Nephron (organoid): ENCODE measurements at regions not wholly inside any gene's neighbourhood (a gene's known extent, or its start where the extent isn't known, plus 50 kb on each side); places are given as distances from the start of the nearest gene placed in this dataset.

Experiments
- H3K27ac Mint-ChIP-seq, 3 experiments: 2 replicates each; pipeline ENCODE4 v1.8.0; 2020; ENCODE audit warnings: mixed read lengths in 3 of 3, mild to moderate bottlenecking in 2 of 3, moderate library complexity in 1 of 3
- H3K27me3 Mint-ChIP-seq: 2 replicates; pipeline ENCODE4 v1.8.0; 2021; ENCODE audit warnings: low read depth, mild to moderate bottlenecking, moderate library complexity, mixed read lengths
- H3K36me3 Mint-ChIP-seq: 2 replicates; pipeline ENCODE4 v1.8.0; 2020; ENCODE audit warnings: low read depth, mixed read lengths
- H3K4me1 Mint-ChIP-seq: 2 replicates; pipeline ENCODE4 v1.8.0; 2020; ENCODE audit warnings: mixed read lengths
- H3K4me3 Mint-ChIP-seq, 3 experiments: 2 replicates each; pipeline ENCODE4 v1.8.0; 2020; ENCODE audit warnings: mild to moderate bottlenecking in 3 of 3, mixed read lengths in 3 of 3, moderate library complexity in 2 of 3
- H3K9me3 Mint-ChIP-seq: 2 replicates; pipeline ENCODE4 v1.8.0; 2020; ENCODE audit warnings: mixed read lengths
- TF ChIP-seq, protein P1 (sequence below), 3 experiments: fragments of 200-600 bp; sonication (generic); IDR thresholded peaks; one replicate each; pipeline ENCODE4 v1.5.0; 2021; ENCODE audit warnings: antibody characterized with exemption in 3 of 3; ENCODE audit not compliant: unreplicated experiment in 3 of 3

DNA sequence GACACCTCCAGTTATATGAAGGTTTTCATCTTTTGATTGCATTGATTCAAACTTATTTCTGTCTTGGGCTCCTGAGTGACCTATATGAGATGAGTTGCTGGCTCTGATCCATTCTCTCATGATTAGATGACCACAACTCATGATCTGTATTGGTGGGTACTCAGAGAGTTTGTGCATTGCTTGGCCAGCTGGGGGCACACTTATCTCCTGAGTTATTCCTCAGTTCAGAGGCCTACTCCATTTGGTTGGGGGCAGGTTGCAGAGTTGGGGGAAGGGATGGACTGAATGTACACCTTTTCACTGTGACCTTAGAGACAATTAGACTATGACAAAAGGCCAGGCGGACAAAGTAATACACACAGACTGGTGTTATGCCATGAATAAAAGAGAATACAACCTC lies 166.2 kb upstream of the SEMA6D start:
- Mint-ChIP-seq H3K9me3 (no peaks in the 10 kb centered on the region), H3K27me3 (no peaks in the 10 kb centered on the region), H3K4me1 (peaks cover 14% of the 10 kb centered on the region), H3K27ac (no peak overlapping the region), H3K4me3 (no peak overlapping the region), H3K36me3 (no peaks in the 10 kb centered on the region)
- TF ChIP-seq, protein P1, sequence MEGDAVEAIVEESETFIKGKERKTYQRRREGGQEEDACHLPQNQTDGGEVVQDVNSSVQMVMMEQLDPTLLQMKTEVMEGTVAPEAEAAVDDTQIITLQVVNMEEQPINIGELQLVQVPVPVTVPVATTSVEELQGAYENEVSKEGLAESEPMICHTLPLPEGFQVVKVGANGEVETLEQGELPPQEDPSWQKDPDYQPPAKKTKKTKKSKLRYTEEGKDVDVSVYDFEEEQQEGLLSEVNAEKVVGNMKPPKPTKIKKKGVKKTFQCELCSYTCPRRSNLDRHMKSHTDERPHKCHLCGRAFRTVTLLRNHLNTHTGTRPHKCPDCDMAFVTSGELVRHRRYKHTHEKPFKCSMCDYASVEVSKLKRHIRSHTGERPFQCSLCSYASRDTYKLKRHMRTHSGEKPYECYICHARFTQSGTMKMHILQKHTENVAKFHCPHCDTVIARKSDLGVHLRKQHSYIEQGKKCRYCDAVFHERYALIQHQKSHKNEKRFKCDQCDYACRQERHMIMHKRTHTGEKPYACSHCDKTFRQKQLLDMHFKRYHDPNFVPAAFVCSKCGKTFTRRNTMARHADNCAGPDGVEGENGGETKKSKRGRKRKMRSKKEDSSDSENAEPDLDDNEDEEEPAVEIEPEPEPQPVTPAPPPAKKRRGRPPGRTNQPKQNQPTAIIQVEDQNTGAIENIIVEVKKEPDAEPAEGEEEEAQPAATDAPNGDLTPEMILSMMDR (IDR thresholded peaks at IDR 0.05; ENCODE audit: unreplicated experiment in 3 of 3): peak in 1 of 3 experiments; percentile 10

DNA sequence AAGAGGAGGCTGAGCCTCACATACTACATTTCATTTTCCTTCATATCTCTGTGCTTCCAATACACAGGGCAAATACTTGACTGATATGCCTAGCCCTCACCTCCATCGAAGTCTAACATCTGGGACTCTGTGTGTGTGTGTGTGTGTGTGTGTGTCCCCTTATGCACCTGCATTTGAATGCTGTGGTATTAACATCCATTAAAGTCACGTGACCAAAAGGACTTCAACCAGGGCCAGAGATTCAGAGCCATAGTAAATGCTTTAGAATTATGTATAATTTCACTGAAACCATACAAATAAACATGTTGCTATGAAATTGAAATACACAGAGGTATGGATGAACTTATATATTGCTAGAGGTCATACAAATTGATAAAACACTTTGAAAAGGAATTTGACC lies 165.8 kb upstream of the SEMA6D start:
- Mint-ChIP-seq H3K9me3 (no peaks in the 10 kb centered on the region), H3K27me3 (no peaks in the 10 kb centered on the region)

DNA sequence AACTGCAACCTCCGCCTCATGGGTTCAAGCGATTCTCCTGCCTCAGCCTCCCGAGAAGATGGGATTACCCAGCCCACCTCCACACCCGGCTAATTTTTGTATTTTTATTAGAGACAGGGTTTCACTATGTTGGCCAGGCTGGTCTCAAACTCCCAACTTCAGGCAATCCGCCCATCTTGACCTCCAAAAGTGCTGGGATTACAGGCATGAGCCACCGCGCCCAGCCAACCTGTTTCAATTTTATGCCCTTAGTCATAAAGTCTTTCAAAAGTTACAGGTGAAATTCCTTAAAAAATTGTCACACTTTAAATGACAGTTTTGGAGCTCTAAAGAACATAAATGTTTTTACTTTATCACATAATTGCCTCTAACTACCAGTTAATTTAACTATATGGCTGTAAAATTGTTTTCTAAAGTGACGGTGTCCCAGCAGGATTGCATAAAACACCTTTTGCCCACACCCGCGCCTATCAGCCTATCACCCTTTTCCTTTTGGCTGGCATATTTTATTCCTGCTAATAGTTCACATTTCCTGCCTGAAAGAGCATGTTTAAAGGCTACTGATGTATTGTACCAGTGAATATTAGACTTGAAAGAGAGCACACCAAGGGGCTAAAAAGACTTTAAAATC lies 164.2 kb upstream of the SEMA6D start:
- Mint-ChIP-seq H3K27me3 (no peaks in the 10 kb centered on the region), H3K4me1 (peaks cover 6% of the 10 kb centered on the region), H3K27ac (no peak overlapping the region), H3K36me3 (no peaks in the 10 kb centered on the region), H3K9me3 (no peaks in the 10 kb centered on the region), H3K4me3 (no peak overlapping the region)
- TF ChIP-seq, protein P1 (IDR thresholded peaks at IDR 0.05; ENCODE audit: unreplicated experiment in 3 of 3): no peak

More for the DNA sequence above, 165.8 kb upstream of the SEMA6D start:
- TF ChIP-seq, protein P1 (IDR thresholded peaks at IDR 0.05; ENCODE audit: unreplicated experiment in 3 of 3): no peak
- no peaks in the 10 kb centered on the region for H3K36me3 Mint-ChIP-seq
- peaks cover 14% of the 10 kb centered on the region for H3K4me1 Mint-ChIP-seq
- no peak overlapping the region for H3K4me3 Mint-ChIP-seq
- no peak overlapping the region for H3K27ac Mint-ChIP-seq

DNA sequence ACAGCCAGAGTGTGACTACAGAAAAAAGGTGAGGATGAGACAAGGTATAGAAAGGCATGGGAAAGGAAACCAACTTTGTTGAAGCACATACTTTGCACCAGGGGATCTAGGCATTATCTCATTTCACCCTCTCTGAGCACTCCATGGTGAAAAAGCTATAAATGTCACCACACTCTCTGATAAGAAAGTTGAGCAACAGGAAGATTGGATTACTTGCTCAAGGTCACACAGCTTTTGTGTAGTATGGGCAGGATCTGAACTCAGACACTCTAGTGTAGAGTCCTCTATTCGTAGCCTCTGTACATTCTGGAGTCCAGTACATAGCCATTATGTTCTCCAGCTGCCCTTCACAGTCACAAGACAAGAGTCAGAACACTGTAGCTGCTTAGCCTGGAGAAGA lies 163.4 kb upstream of the SEMA6D start:
- TF ChIP-seq, protein P1 (IDR thresholded peaks at IDR 0.05; ENCODE audit: unreplicated experiment in 3 of 3): no peak
- Mint-ChIP-seq H3K27ac (no peak overlapping the region), H3K27me3 (no peaks in the 10 kb centered on the region), H3K9me3 (peaks cover 7% of the 10 kb centered on the region), H3K4me3 (no peak overlapping the region), H3K4me1 (no peaks in the 10 kb centered on the region), H3K36me3 (no peaks in the 10 kb centered on the region)

DNA sequence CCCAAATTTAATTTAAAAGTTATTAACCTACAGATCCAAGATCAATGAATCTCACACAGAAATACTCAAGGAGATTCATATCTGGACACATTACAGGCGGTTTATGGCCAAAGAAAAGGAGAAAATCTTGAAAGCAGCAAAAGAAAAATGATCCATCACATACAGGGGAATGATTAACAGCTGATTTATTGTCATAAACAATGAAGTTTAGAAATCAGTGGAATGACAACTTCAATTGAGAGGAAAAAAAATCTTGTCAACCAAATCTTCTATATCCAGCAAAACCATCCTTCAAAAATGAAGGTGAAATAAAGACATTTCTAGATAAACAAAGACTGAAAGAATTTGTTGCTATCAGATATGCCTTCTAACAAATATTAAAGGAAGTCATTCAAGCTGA lies 156.2 kb upstream of the SEMA6D start:
- Mint-ChIP-seq H3K4me1 (no peaks in the 10 kb centered on the region), H3K27ac (no peak overlapping the region), H3K9me3 (peaks cover 30% of the 10 kb centered on the region), H3K36me3 (peaks cover 11% of the 10 kb centered on the region), H3K4me3 (no peak overlapping the region), H3K27me3 (no peaks in the 10 kb centered on the region)
- TF ChIP-seq, protein P1 (IDR thresholded peaks at IDR 0.05; ENCODE audit: unreplicated experiment in 3 of 3): no peak

DNA sequence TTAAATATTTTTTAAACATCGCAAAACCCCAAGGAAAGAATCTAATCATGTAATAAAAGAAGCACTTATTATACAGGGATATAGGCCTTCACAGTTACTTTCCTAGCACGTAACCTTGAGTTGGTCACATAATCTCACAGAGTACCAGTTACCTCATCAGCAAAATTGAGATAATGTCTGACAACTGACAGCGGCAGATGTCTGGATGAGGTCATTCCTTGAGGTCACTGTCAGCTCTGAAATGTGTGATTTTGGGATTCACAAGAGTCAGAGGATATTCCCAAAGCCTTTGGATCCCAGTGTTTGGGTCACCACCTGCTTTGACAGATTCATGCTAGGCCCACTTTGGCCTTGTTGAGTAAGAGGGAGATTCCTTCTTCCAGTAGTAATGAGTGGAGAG lies 151.4 kb upstream of the SEMA6D start:
- TF ChIP-seq, protein P1 (IDR thresholded peaks at IDR 0.05; ENCODE audit: unreplicated experiment in 3 of 3): no peak
- Mint-ChIP-seq H3K36me3 (no peaks in the 10 kb centered on the region), H3K4me3 (no peak overlapping the region), H3K9me3 (peaks cover 6% of the 10 kb centered on the region), H3K4me1 (peaks cover 8% of the 10 kb centered on the region), H3K27ac (no peak overlapping the region), H3K27me3 (no peaks in the 10 kb centered on the region)
